ENCODE measurements at regions not wholly inside any gene's neighbourhood (a gene's known extent, or its start where the extent isn't known, plus 50 kb on each side); places are given as distances from the start of the nearest gene placed in this dataset.

GRCh38 chr18:60100778-60101177 lies 201.0 kb downstream of the PMAIP1 start:
- Histone ChIP-seq H3K9me3 (ENCODE audit: insufficient read depth, low read depth, low read length) (no peaks in the 10 kb centered on the region), H3K36me3 (ENCODE audit: insufficient read depth, low read length) (no peaks in the 10 kb centered on the region)
- no peak for TF ChIP-seq CTCF (conservative IDR thresholded peaks at IDR 0.05; ENCODE audit: low read length)
- TF ChIP-seq EZH2phosphoT487 (IDR thresholded peaks at IDR 0.05; ENCODE audit: borderline replicate concordance) = no peak

GRCh38 chr18:60099709-60100108 lies 199.9 kb downstream of the PMAIP1 start:
- H4K20me1 ChIP-seq (ENCODE audit: insufficient read depth, low read length, poor library complexity, severe bottlenecking) = no peaks in the 10 kb centered on the region
- H3K4me2 ChIP-seq (ENCODE audit: low read depth, low read length, poor library complexity, severe bottlenecking) = no peak overlapping the region
- H3K9me3 ChIP-seq (ENCODE audit: insufficient read depth, low read depth, low read length) = no peaks in the 10 kb centered on the region
- no peak overlapping the region for H3K9ac ChIP-seq (ENCODE audit: low read depth, low read length, poor library complexity, severe bottlenecking)
- H3K4me3 ChIP-seq (ENCODE audit: low read length, poor library complexity, severe bottlenecking) = no peak overlapping the region
- H3F3A ChIP-seq (ENCODE audit: low read depth) = no peaks in the 10 kb centered on the region
- no peaks in the 10 kb centered on the region for H3K36me3 ChIP-seq (ENCODE audit: insufficient read depth, low read length)
- peaks cover 27% of the 10 kb centered on the region for H3K4me1 ChIP-seq (ENCODE audit: insufficient read depth, low read length, poor library complexity, severe bottlenecking)
- H3K79me2 ChIP-seq (ENCODE audit: insufficient read depth, low read length) = no peaks in the 10 kb centered on the region
- no peaks in the 10 kb centered on the region for H3K27me3 ChIP-seq (ENCODE audit: insufficient read depth, low read length, poor library complexity, severe bottlenecking)
- no peak for TF ChIP-seq CTCF (conservative IDR thresholded peaks at IDR 0.05; ENCODE audit: low read length)
- TF ChIP-seq EZH2phosphoT487 (IDR thresholded peaks at IDR 0.05; ENCODE audit: borderline replicate concordance) = no peak
- H3K9me2 ChIP-seq (replicated peaks; ENCODE audit: low read depth, low read length) = no peaks in the 10 kb centered on the region
- 0 out of 2 replicates have a peak overlapping the region, but pooled peaks have one; percentile 1 for H2AFZ ChIP-seq (ENCODE audit: low read length)

More at GRCh38 chr18:60100778-60101177, 201.0 kb downstream of the PMAIP1 start:
- H3K79me2 ChIP-seq (ENCODE audit: insufficient read depth, low read length) = no peaks in the 10 kb centered on the region
- H3K4me2 ChIP-seq (ENCODE audit: low read depth, low read length, poor library complexity, severe bottlenecking) = no peak overlapping the region
- H2AFZ ChIP-seq (ENCODE audit: low read length) = no peak overlapping the region
- H3K4me3 ChIP-seq (ENCODE audit: low read length, poor library complexity, severe bottlenecking) = no peak overlapping the region
- no peak overlapping the region for H3K9ac ChIP-seq (ENCODE audit: low read depth, low read length, poor library complexity, severe bottlenecking)
- H3K9me2 ChIP-seq (replicated peaks; ENCODE audit: low read depth, low read length) = no peaks in the 10 kb centered on the region
- peaks cover 27% of the 10 kb centered on the region for H3K4me1 ChIP-seq (ENCODE audit: insufficient read depth, low read length, poor library complexity, severe bottlenecking)
- H3F3A ChIP-seq (ENCODE audit: low read depth) = no peaks in the 10 kb centered on the region
- H4K20me1 ChIP-seq (ENCODE audit: insufficient read depth, low read length, poor library complexity, severe bottlenecking) = no peaks in the 10 kb centered on the region
- no peaks in the 10 kb centered on the region for H3K27me3 ChIP-seq (ENCODE audit: insufficient read depth, low read length, poor library complexity, severe bottlenecking)

GRCh38 chr18:60096428-60096827 lies 196.6 kb downstream of the PMAIP1 start:
- Histone ChIP-seq H3K79me2 (ENCODE audit: insufficient read depth, low read length) (no peaks in the 10 kb centered on the region), H3F3A (ENCODE audit: low read depth) (no peaks in the 10 kb centered on the region), H3K4me1 (ENCODE audit: insufficient read depth, low read length, poor library complexity, severe bottlenecking) (peaks cover 11% of the 10 kb centered on the region), H2AFZ (ENCODE audit: low read length) (peak overlapping the region; percentile 69), H3K9me2 (replicated peaks; ENCODE audit: low read depth, low read length) (no peaks in the 10 kb centered on the region), H3K36me3 (ENCODE audit: insufficient read depth, low read length) (no peaks in the 10 kb centered on the region), H3K27me3 (ENCODE audit: insufficient read depth, low read length, poor library complexity, severe bottlenecking) (no peaks in the 10 kb centered on the region), H3K4me2 (ENCODE audit: low read depth, low read length, poor library complexity, severe bottlenecking) (peak overlapping the region; percentile 61), H3K4me3 (ENCODE audit: low read length, poor library complexity, severe bottlenecking) (peak overlapping the region; percentile 53), H3K9me3 (ENCODE audit: insufficient read depth, low read depth, low read length) (peaks cover 8% of the 10 kb centered on the region; the same call in 1 of the 2 replicates), H4K20me1 (ENCODE audit: insufficient read depth, low read length, poor library complexity, severe bottlenecking) (no peaks in the 10 kb centered on the region), H3K9ac (ENCODE audit: low read depth, low read length, poor library complexity, severe bottlenecking) (no peak overlapping the region)
- TF ChIP-seq CTCF (conservative IDR thresholded peaks at IDR 0.05; ENCODE audit: low read length) (no peak), EZH2phosphoT487 (IDR thresholded peaks at IDR 0.05; ENCODE audit: borderline replicate concordance) (no peak)

All from Loucy (cell line).